Hepatic stellate cell (primary cell): ENCODE measurements at regions not wholly inside any gene's neighbourhood (a gene's known extent, or its start where the extent isn't known, plus 50 kb on each side); places are given as distances from the start of the nearest gene placed in this dataset.
A peak's percentile ranks its signal among the peaks of the same experiment; 100 is the strongest.
"Not testable (repeated sequence)": the region's sequence is repeated elsewhere in the genome, so short reads cannot be mapped to it uniquely, and the experiment has no call there.

Experiments
- DNase-seq: peaks from one replicate; pipeline ENCODE4 v3.0.0; 2011; ENCODE audit warnings: low spot score

DNA sequence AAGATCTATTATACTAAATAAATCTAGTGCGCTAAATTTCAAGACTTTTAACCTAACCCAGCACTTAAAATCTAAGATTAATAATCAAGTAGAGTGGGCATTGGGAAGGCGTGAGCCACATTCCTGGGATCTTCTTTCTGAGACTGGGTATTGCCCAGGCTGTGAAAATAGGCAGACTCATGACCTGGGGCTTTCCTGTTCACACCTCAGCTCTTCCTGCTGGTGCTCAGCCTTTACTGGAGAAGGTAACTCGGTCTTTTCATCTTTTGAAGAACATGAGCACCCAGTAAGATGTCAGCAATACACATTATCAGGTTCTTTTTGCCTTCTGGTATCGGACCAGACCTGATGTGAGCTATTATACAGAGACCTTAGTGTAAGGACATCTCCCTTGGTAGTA, 500.5 kb downstream of the PLCL1 start:
- DNase-seq = no peak

DNA sequence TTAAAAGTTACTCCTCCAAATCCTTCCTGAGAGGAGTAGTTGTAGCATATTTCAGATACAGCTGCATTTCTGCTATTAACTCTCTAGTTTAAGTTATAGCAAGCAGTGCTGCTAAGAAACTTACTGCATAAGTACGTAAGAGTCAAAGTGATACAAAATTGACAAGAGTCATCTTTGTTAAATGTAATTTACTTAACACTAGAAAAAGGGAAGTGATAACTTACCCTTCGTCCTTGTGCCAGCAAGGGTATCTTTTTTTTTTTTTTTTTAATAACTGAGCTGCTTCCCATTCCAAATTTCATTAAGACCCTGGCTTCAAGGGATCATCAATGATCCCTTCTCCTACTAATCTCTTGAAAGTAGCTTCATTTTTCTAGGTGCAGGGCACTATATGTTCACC, 493.0 kb downstream of the PLCL1 start:
- DNase-seq = no peak

DNA sequence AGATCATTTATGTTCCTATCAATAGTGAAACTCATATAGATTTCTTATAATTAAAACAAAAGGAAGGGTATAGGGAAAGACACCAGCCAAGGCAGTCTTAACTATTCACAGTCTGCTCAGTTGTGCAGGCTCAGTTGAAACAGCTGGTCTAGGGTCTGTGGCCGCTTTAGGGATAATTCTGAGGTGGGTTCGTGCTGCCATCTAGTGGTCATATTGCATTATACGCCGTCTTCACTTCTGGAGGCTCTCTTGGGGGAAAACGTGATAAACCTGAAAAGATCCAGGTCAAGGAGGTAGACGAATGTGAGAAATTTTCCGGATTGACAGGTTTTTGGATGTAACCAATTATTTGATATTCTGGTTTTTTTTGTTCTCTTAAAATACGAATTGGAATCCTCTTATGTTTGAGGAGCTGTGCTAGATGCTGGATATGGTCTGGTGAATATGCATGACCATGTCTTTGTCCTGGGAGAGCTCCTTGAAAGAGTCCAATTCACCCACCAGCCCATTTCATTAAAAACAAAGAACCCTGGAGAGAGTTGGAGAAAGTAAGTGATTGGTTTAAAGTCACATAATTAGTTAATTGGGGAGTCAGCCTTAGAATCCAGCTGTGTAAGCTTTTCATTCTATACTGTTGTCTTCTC, 492.4 kb downstream of the PLCL1 start:
- peak; percentile 28 for DNase-seq

GRCh38 chr2:198293281-198293680, 488.9 kb downstream of the PLCL1 start:
- DNase-seq = no peak

DNA sequence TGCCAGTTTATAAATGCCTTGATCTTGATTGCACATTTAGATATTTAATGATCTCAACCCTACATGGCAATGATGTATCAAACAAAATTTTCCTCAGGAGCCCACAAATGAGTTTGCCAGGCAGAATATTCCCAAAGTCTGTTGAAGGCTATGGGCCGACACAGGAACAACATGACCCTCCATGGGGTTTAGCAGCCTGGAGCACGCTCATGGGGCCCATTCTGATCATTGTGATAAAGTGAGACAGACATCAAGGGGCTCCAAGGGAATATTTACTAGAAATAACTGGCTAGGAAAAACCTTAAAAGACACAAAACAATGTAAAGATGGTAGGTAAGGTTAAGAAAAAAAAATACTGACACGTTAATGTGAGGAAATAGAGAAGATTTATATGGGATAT, 485.4 kb downstream of the PLCL1 start:
- DNase-seq = no peak

DNA sequence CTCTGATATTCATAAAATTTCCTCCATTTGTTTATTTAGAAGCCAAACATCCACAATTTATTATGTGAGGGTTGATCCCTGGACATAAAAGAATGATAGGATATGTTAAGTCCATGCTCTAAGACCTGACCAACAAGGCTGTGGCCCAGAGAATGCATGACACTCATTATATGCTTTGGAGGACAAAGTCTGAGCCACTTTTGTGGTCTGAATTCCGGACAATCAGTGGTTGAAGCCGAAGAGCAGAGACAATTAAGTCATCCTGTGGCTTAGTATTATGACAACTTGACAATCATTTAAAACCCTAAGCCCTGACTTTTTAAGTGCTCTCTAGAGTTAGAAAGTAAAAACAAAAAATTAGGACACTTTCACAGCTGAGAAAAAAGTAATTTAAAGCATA, 483.3 kb downstream of the PLCL1 start:
- no peak for DNase-seq

DNA sequence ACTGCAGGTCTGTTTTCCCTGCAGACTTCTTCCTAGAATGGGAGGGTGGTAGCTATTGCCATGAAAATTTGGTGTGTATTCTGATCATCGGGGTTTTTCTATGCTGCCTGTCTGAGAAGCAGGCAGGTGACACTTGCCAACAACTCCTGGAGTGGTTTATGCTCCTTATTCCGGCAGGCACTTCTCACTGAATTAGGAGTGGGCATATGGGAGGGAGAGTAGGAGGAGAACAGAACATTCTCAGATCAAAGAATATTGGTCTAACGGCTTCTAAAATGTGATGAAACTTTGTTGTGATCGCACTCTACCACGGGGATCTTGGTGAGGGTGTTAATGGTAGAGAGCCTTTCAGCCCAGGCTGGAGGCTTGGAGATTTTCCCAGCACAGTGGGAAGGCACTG, 480.8 kb downstream of the PLCL1 start:
- DNase-seq = no peak

DNA sequence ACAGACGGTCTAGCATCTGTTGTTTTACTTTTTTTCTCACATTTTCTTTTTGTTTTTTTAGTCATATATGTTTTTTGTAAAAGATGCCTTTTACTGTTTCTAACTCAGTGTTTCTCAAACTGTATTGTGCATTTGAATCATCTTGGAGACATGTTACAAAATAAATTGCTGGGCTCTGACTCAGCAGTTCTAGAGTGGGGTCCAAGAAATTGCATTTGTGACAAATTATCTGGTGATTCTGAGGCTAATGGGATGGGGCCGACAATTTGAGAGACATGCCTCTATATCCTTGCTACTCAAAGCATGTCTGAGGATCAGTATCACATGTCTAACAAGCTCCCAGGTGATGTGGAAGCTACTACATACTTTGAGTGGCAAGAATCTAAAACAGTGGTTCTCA, 478.8 kb downstream of the PLCL1 start:
- DNase-seq = no peak

DNA sequence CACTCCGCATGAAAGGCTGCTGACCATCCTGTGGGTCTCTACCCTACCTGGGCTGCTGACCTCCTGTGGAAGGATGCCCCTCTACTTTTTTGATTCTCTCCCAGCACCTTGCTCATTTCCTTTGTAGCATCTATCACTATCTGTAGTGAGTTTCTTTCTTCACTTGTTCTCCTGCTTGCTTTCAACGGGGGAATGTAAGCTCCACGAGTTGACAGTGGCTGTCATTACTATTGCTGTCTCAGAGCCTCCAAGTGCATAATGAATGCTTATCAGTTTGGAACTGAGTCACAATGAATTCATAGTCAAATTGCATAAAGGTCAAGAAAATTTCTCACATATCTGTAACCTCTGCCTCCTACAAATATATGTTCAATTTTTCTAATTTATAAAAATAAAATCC, 477.7 kb downstream of the PLCL1 start:
- no peak for DNase-seq

DNA sequence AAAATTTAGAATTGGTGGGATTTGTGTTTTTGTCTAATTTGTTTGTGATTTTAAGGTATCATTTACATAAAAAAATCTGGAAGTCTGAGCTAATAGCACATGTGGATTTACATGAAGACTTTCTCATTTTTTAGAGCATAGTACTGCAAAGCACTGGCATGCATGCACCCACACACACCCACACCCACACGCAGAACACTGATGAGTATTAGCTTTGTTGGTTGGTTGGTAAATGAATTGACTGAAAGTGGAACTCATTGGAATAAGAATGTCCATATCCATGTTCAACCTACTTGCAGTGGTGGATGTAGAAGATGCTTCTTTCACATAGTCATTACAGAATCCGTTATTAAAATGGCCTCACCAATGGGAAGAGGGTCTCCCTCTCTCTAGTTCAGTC, 475.8 kb downstream of the PLCL1 start:
- DNase-seq = no peak

DNA sequence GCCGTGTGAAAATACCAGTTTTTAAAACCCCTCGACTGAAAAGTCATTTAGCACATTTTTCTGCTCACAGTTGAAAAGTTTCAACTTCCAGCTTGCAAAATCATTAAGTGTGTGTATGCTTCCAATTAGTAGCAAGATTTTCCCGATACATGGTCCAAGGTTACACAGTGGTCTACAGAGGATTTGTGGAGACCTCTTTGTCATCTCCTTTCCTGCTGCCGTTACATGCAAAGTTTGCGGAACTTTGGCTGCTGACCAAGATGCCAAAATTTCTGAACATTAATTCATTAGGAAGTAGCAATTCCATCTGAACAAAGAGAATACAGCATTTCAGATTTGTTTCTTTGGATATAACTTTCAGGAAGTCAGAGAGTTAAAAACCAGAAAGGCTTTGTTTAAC, 474.6 kb downstream of the PLCL1 start:
- no peak for DNase-seq

DNA sequence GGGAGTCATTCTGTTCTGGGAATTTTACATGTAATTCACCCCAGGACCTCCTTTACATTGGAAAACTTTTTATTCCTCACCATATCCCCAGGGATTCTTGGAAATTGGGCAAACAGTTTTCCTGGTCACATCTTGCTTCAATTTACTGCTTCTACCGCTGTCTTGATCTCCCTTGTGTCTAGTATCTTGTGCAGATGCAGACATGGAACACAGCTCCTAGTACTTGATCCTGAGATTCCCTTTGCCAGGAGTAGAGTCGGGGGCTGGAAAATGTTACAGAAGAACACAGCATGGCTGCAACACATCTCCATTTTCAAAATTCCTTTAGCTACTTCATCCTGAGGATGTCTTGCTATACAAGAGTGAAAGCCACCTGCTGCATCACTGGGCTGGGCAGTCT, 472.8 kb downstream of the PLCL1 start:
- DNase-seq = no peak

DNA sequence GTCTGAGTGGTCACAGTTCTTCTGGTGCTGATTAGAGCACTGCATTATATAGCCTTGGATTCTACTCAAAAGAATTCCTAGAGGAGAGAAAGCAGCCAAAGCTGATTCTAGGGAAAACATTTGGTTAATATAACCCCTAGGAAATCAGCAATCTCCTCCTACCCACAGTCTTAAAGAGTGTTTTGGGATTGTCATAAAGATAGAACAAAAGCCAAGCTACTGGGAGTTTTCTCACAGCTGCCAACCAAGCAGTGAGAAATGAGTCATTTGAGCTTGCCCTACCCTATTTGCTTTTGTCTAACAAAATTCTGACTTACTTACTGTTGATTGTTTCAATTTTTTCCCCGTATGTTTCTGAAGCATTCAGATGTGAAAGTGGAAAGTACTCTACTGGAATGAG, 469.3 kb downstream of the PLCL1 start:
- DNase-seq = no peak

DNA sequence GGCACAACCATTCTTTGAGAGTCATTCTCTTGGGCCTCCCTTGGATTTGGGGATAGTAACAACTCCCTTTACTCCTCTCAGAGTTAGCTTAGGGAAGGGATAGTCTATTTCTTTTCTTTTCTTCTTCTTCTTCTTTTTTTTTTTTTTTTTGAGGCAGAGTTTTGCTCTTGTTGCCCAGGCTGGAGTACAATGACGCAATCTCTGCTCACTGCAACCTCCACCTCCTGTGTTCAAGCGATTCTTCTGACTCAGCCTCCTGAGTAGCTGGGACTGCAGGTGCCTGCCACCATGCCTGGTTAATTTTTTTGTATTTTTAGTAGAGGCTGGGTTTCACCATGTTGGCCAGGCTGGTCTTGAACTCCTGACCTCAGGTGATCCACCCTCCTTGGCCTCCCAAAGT, 465.8 kb downstream of the PLCL1 start:
- DNase-seq = not testable (repeated sequence)

DNA sequence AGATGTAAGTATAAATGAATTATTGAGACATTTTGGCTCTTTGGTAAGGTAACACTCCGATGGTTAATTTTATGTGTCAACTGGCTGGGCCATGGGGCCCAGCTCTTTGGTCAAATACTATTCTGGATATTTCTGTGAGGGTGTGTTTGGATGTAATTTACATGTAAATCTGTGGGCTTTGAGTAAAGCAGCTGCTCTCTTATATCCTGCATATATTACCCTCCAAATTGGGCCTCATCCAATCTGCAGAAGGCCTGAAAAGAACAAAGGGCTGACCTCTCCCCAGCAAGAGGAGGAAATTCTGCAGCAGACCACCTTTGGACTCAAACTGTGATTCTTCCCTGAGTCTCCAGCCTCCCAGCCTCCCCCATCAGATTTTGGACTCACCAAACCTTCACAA, 464.1 kb downstream of the PLCL1 start:
- DNase-seq = no peak

- DNase-seq = no peak
Measured at GRCh38 chr2:198259496-198259895, 455.1 kb downstream of the PLCL1 start.

GRCh38 chr2:198254536-198255090, 450.2 kb downstream of the PLCL1 start:
- DNase-seq = no peak

DNA sequence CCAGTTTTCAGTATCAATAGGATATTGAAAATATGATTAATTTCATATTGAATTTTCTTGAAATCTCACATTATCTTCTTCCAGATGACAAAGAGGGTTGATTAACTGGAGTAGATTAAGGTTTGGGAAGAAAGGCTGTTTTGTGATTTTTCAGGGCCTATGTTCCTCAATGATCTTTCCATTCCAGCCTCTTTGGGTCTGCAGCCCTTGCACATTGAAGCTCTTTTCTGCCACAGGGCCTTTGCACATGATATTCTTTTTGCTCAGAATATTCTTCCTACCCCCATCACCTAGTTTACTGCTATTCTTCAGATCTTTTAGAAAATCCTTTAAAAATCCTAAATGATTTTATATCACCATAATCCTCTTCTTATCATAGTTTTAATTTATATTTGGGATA, 449.6 kb downstream of the PLCL1 start:
- DNase-seq = no peak

GRCh38 chr2:198252472-198252871, 448.1 kb downstream of the PLCL1 start:
- DNase-seq = no peak

DNA sequence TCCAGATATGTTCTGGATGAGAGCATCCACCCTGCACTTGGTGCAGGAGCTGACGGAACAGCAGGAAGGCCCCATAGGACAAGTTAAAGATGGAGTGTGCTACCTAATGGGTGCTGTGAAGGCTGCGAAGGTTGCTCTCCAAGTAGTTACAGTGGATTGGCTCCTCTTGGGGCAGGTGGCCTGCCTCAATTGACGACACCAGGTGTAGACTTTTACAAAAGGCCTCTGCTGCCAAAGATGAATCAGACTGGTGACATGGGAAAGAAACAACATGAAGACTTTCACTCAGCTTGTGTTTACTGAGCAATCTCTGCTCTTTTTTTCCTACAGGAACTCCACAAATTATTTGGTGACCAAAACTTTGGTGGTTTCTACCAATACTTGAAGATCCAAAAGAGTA, 437.7 kb downstream of the PLCL1 start:
- DNase-seq = no peak

- no peak for DNase-seq
Measured at GRCh38 chr2:198238429-198238828, 434.0 kb downstream of the PLCL1 start.

- DNase-seq = no peak
Measured at GRCh38 chr2:198236338-198236737, 431.9 kb downstream of the PLCL1 start.

GRCh38 chr2:198232281-198232680, 427.9 kb downstream of the PLCL1 start:
- no peak for DNase-seq

GRCh38 chr2:198231562-198231961, 427.2 kb downstream of the PLCL1 start:
- no peak for DNase-seq
